A549 (cell line): ENCODE measurements at regions not wholly inside any gene's neighbourhood (a gene's known extent, or its start where the extent isn't known, plus 50 kb on each side); places are given as distances from the start of the nearest gene placed in this dataset.

Source experiments
- RFX5 ChIP-seq: fragments of 450-650 bp; IDR thresholded peaks from 2 replicates; pipeline ENCODE4 v1.7.1; 2014; ENCODE audit warnings: antibody characterized with exemption, mild to moderate bottlenecking, moderate library complexity
- TF ChIP-seq, protein P1 (sequence below): fragments of >200 bp; sonication (Bioruptor Twin); formaldehyde crosslinking; IDR thresholded peaks from 3 replicates; pipeline ENCODE4 v1.5.1; 2016

- no peak for TF ChIP-seq RFX5
- TF ChIP-seq, protein P1, sequence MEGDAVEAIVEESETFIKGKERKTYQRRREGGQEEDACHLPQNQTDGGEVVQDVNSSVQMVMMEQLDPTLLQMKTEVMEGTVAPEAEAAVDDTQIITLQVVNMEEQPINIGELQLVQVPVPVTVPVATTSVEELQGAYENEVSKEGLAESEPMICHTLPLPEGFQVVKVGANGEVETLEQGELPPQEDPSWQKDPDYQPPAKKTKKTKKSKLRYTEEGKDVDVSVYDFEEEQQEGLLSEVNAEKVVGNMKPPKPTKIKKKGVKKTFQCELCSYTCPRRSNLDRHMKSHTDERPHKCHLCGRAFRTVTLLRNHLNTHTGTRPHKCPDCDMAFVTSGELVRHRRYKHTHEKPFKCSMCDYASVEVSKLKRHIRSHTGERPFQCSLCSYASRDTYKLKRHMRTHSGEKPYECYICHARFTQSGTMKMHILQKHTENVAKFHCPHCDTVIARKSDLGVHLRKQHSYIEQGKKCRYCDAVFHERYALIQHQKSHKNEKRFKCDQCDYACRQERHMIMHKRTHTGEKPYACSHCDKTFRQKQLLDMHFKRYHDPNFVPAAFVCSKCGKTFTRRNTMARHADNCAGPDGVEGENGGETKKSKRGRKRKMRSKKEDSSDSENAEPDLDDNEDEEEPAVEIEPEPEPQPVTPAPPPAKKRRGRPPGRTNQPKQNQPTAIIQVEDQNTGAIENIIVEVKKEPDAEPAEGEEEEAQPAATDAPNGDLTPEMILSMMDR = no peak
These were observed 166.6 kb upstream of the HCN1 start for GRCh38 chr5:45862763-45863162.
